Natural killer cell (primary cell): ENCODE measurements at regions not wholly inside any gene's neighbourhood (a gene's known extent, or its start where the extent isn't known, plus 50 kb on each side); places are given as distances from the start of the nearest gene placed in this dataset.
A peak's percentile ranks its signal among the peaks of the same experiment; 100 is the strongest.

ENCODE experiments used
- ATAC-seq, 3 donors: fragments of 150-1000 bp in 2 of 3; fragments of 200-7000 bp in 1 of 3; cut with Tn5 transposase; 1 replicate in 1 of 3; 2 replicates in 2 of 3; pipeline ENCODE4 v1.10.0; 2021; ENCODE audit warnings: mild to moderate bottlenecking in 2 of 3, moderate library complexity in 2 of 3
- DNase-seq, 2 donors: peaks; one replicate each; pipeline versions ENCODE4 v3.0.0 to v3.0.0-alpha.2; 2013 to 2021; ENCODE audit warnings: mixed read lengths in 1 of 2
- H3K27ac ChIP-seq: one replicate; pipeline ENCODE4 v1.5.1; 2013; ENCODE audit warnings: mild to moderate bottlenecking, low read length
- H3K27me3 ChIP-seq: one replicate; pipeline ENCODE4 v1.6.1; 2013; ENCODE audit warnings: low read length; ENCODE audit not compliant: control insufficient read depth, insufficient read depth
- H3K36me3 ChIP-seq: one replicate; pipeline ENCODE4 v1.6.1; 2013; ENCODE audit warnings: low read length; ENCODE audit not compliant: control insufficient read depth, insufficient read depth
- H3K4me1 ChIP-seq: one replicate; pipeline ENCODE4 v1.6.1; 2013; ENCODE audit warnings: low read length; ENCODE audit not compliant: control insufficient read depth, insufficient read depth
- H3K4me3 ChIP-seq: one replicate; pipeline ENCODE4 v1.5.1; 2013; ENCODE audit warnings: low read length
- H3K9me3 ChIP-seq: one replicate; pipeline ENCODE4 v1.6.1; 2013; ENCODE audit warnings: low read length; ENCODE audit not compliant: control insufficient read depth, insufficient read depth
- H3K27ac Mint-ChIP-seq, 2 donors: one replicate each; pipeline ENCODE4 v1.8.0; 2022; ENCODE audit warnings: mild to moderate bottlenecking in 2 of 2, mixed read lengths in 2 of 2, moderate library complexity in 1 of 2
- H3K27me3 Mint-ChIP-seq, 2 donors: one replicate each; pipeline ENCODE4 v1.8.0; 2022; ENCODE audit warnings: low read depth in 2 of 2, mixed read lengths in 2 of 2
- H3K36me3 Mint-ChIP-seq: one replicate; pipeline ENCODE4 v1.8.0; 2022; ENCODE audit warnings: mixed read lengths
- H3K4me1 Mint-ChIP-seq, 2 donors: one replicate each; pipeline ENCODE4 v1.8.0; 2022; ENCODE audit warnings: mixed read lengths in 2 of 2
- H3K4me3 Mint-ChIP-seq: one replicate; pipeline ENCODE4 v1.8.0; 2022; ENCODE audit warnings: mild to moderate bottlenecking, moderate library complexity, mixed read lengths
- H3K9me3 Mint-ChIP-seq, 2 donors: one replicate each; pipeline ENCODE4 v1.8.0; 2022; ENCODE audit warnings: mixed read lengths in 2 of 2
- WGBS: methylation state at CpG from one replicate; pipeline ENCODE4 v1.1.7; 2013; ENCODE audit warnings: missing lambda C conversion rate; ENCODE audit not compliant: insufficient coverage; 5-methylcytosine and 5-hydroxymethylcytosine counted together
- intact Hi-C: fragments of 100-400 bp; cut with micrococcal nuclease; formaldehyde crosslinking; loops from one replicate; pipeline ENCODE4 v1.14.2; 2022
- TF ChIP-seq, protein P1 (sequence below): fragments of 200-600 bp; IDR thresholded peaks from one replicate; pipeline ENCODE4 v1.8.0; 2022; ENCODE audit warnings: antibody characterized with exemption

GRCh38 chr6:90351696-90352095 lies 55.1 kb upstream of the BACH2 start:
- H3K4me3 Mint-ChIP-seq: no peak overlapping the region
- H3K27ac Mint-ChIP-seq: no peak overlapping the region

DNA sequence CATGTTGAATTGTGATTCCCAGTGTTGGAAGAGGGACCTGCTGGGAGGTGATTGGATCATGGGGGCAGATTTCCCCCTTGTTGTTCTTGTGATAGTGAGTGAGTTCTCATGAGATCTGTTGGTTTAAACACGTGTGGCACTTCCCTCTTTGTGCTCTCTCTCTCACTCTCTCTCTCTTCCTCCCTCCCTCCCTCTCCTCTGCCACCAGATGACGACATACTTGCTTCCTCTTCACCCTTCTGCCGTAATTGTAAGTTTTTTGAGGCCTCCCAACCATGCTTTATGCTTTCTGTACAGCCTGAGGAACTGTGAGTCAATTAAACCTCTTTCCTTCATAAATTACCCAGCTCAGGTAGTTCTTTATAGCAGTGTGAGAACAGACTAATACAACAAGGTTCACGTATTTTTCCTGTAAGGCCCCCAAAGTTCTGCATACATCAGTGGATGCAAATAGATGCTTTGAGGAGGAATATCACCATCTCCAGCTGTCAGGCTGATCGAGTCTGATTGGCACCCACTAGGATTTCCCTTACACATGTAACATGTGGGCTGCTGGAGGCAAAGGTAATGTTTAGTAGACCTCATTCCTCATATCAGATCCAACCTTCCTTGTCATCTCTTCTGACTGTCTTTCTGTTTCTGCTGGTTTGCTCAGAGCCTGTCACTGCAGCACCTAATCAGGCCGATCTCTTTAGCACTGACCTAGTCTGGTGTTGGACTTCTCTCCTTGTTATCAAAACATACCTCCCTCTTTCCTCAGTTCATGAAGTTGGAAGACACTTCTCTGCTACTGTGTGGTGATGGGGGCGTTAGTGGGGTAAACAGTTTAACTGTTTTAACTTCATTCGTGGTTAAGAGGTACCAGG lies 54.3 kb upstream of the BACH2 start:
- ATAC-seq (peak; percentile 85 to 94 (median 85)), DNase-seq (peak in 1 of 2 donors; percentile 82)
- Mint-ChIP-seq H3K9me3 (no peaks in the 10 kb centered on the region), H3K27ac (peak overlapping the region in 1 of 2 donors; percentile 51), H3K4me1 (peaks cover 7 to 11% of the 10 kb centered on the region in 2 donors), H3K27me3 (peaks cover 20 to 25% of the 10 kb centered on the region in 2 donors), H3K36me3 (no peaks in the 10 kb centered on the region), H3K4me3 (no peak overlapping the region)
- H3K27me3 ChIP-seq: peaks cover 3% of the 10 kb centered on the region
- 34% methylated on average over 6 of the region's 8 CpGs for WGBS
- H3K4me3 ChIP-seq: no peak overlapping the region
- H3K27ac ChIP-seq: peak overlapping the region; percentile 65
- intact Hi-C loops: no loop called here
- TF ChIP-seq, protein P1, sequence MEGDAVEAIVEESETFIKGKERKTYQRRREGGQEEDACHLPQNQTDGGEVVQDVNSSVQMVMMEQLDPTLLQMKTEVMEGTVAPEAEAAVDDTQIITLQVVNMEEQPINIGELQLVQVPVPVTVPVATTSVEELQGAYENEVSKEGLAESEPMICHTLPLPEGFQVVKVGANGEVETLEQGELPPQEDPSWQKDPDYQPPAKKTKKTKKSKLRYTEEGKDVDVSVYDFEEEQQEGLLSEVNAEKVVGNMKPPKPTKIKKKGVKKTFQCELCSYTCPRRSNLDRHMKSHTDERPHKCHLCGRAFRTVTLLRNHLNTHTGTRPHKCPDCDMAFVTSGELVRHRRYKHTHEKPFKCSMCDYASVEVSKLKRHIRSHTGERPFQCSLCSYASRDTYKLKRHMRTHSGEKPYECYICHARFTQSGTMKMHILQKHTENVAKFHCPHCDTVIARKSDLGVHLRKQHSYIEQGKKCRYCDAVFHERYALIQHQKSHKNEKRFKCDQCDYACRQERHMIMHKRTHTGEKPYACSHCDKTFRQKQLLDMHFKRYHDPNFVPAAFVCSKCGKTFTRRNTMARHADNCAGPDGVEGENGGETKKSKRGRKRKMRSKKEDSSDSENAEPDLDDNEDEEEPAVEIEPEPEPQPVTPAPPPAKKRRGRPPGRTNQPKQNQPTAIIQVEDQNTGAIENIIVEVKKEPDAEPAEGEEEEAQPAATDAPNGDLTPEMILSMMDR: no peak
- no peaks in the 10 kb centered on the region for H3K9me3 ChIP-seq
- H3K4me1 ChIP-seq: peaks cover 4% of the 10 kb centered on the region
- H3K36me3 ChIP-seq: no peaks in the 10 kb centered on the region

More at GRCh38 chr6:90351696-90352095, 55.1 kb upstream of the BACH2 start:
- peaks cover 2% of the 10 kb centered on the region for H3K27me3 ChIP-seq
- H3K9me3 Mint-ChIP-seq: no peaks in the 10 kb centered on the region
- intact Hi-C loops: no loop called here
- DNase-seq: no peak
- no peak for ATAC-seq
- H3K36me3 Mint-ChIP-seq: no peaks in the 10 kb centered on the region
- no peaks in the 10 kb centered on the region for H3K36me3 ChIP-seq
- no peak overlapping the region for H3K27ac ChIP-seq
- H3K4me1 ChIP-seq: peaks cover 4% of the 10 kb centered on the region
- no peak overlapping the region for H3K4me3 ChIP-seq
- peaks cover 7 to 11% of the 10 kb centered on the region in 2 donors for H3K4me1 Mint-ChIP-seq
- peaks cover 15 to 23% of the 10 kb centered on the region in 2 donors for H3K27me3 Mint-ChIP-seq
- 59% methylated on average over 3 of the region's 4 CpGs for WGBS
- H3K9me3 ChIP-seq: no peaks in the 10 kb centered on the region
- TF ChIP-seq, protein P1: no peak

GRCh38 chr6:90347411-90347851 lies 50.8 kb upstream of the BACH2 start:
- H3K36me3 Mint-ChIP-seq: no peaks in the 10 kb centered on the region
- peaks cover 22 to 25% of the 10 kb centered on the region in 2 donors for H3K27me3 Mint-ChIP-seq
- peaks cover 3% of the 10 kb centered on the region for H3K27me3 ChIP-seq
- H3K27ac Mint-ChIP-seq: no peak overlapping the region
- no peak overlapping the region for H3K27ac ChIP-seq
- TF ChIP-seq, protein P1: no peak
- 87% methylated on average over 2 of the region's 2 CpGs for whole genome bisulfite sequencing
- H3K36me3 ChIP-seq: no peaks in the 10 kb centered on the region
- H3K4me3 ChIP-seq: no peak overlapping the region
- DNase-seq: no peak
- H3K4me3 Mint-ChIP-seq: no peak overlapping the region
- intact Hi-C loops: no loop called here
- H3K4me1 Mint-ChIP-seq: peaks cover 7 to 11% of the 10 kb centered on the region in 2 donors
- ATAC-seq: no peak
- H3K9me3 ChIP-seq: no peaks in the 10 kb centered on the region
- H3K9me3 Mint-ChIP-seq: no peaks in the 10 kb centered on the region
- peaks cover 4% of the 10 kb centered on the region for H3K4me1 ChIP-seq
